Smooth muscle cell (in vitro differentiated cells): ENCODE measurements at regions not wholly inside any gene's neighbourhood (a gene's known extent, or its start where the extent isn't known, plus 50 kb on each side); places are given as distances from the start of the nearest gene placed in this dataset.
A peak's percentile ranks its signal among the peaks of the same experiment; 100 is the strongest.

Experiments
- DNase-seq: peaks from one replicate; lab custom pipeline; 2025; ENCODE audit not compliant: unreplicated experiment; lab: John Stamatoyannopoulos, UW
- H2AFZ ChIP-seq: fragments of 200-600 bp; sonication (generic); 2 replicates; pipeline ENCODE4 v1.6.0; 2016; ENCODE audit warnings: antibody characterized with exemption, low read depth, mild to moderate bottlenecking
- H3F3A ChIP-seq: fragments of 200-600 bp; sonication (generic); 2 replicates; pipeline ENCODE4 v1.6.0; 2017; ENCODE audit warnings: antibody characterized with exemption, low read depth
- H3K27ac ChIP-seq: fragments of 200-600 bp; sonication (generic); 2 replicates; pipeline ENCODE4 v1.5.1; 2016; ENCODE audit warnings: low read depth, mild to moderate bottlenecking
- H3K27me3 ChIP-seq: fragments of 200-600 bp; sonication (generic); 2 replicates; pipeline ENCODE4 v1.6.1; 2016; ENCODE audit warnings: low read depth, mild to moderate bottlenecking
- H3K36me3 ChIP-seq: fragments of 200-600 bp; sonication (generic); 2 replicates; pipeline ENCODE4 v1.5.1; 2016; ENCODE audit warnings: low read depth
- H3K4me1 ChIP-seq: fragments of 200-600 bp; sonication (generic); 2 replicates; pipeline ENCODE4 v1.5.1; 2016; ENCODE audit warnings: low read depth
- H3K4me2 ChIP-seq: fragments of 200-600 bp; sonication (generic); 2 replicates; pipeline ENCODE4 v1.6.0; 2016; ENCODE audit warnings: mild to moderate bottlenecking
- H3K4me3 ChIP-seq: fragments of 200-600 bp; sonication (generic); 2 replicates; pipeline ENCODE4 v1.5.1; 2016; ENCODE audit warnings: mild to moderate bottlenecking
- H3K79me2 ChIP-seq: fragments of 200-600 bp; sonication (generic); 2 replicates; pipeline ENCODE4 v1.6.0; 2016; ENCODE audit warnings: low read depth, mild to moderate bottlenecking
- H3K9ac ChIP-seq: fragments of 200-600 bp; sonication (generic); 2 replicates; pipeline ENCODE4 v1.6.0; 2016; ENCODE audit warnings: low read depth
- H3K9me3 ChIP-seq: fragments of 200-600 bp; sonication (generic); replicated peaks from 2 replicates; pipeline ENCODE4 v1.5.1; 2016; ENCODE audit warnings: low read depth
- H4K20me1 ChIP-seq: fragments of 200-600 bp; sonication (generic); 2 replicates; pipeline ENCODE4 v1.6.0; 2016; ENCODE audit warnings: low read depth
- CTCF ChIP-seq: fragments of 200-600 bp; sonication (generic); IDR thresholded peaks from 2 replicates; pipeline ENCODE4 v1.5.1; 2017; ENCODE audit warnings: borderline replicate concordance, mild to moderate bottlenecking, antibody characterized with exemption; ENCODE audit not compliant: insufficient read depth, poor library complexity, severe bottlenecking
- WGBS: methylation state at CpG from one replicate; pipeline ENCODE4 v1.1.7; 2016; ENCODE audit warnings: low lambda C conversion rate; 5-methylcytosine and 5-hydroxymethylcytosine counted together

DNA sequence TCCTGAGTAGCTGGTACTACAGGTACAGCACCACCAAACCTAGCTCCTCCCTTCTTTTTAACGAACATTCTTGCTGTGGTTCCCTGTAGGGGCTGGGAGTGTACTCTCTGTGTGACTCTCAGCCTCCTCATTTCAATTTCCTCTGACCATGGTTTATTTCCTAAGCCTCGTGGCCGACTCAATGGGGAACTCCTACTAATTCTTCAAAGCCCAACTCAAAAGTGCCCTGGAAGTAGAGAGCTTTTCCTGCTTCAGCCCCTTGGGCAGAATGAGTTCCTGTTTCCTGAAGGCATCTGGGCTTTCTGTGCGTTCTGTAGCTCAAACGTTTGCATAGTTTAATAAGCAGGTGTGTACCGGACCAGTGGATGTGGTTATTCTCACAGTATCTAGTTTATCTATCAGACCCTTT, 70.9 kb upstream of the ACOT11 start:
- H2AFZ ChIP-seq = no peak overlapping the region
- no peak for TF ChIP-seq CTCF
- H3K9ac ChIP-seq = no peak overlapping the region
- no peak overlapping the region for H3K27ac ChIP-seq
- H4K20me1 ChIP-seq = no peaks in the 10 kb centered on the region
- H3K4me3 ChIP-seq = no peak overlapping the region
- peaks cover 42% of the 10 kb centered on the region for H3K4me1 ChIP-seq
- no peaks in the 10 kb centered on the region for H3K9me3 ChIP-seq
- no peaks in the 10 kb centered on the region for H3K27me3 ChIP-seq
- no peaks in the 10 kb centered on the region for H3K36me3 ChIP-seq
- H3K4me2 ChIP-seq = no peak overlapping the region
- 50% methylated on average over 6 of the region's 6 CpGs for WGBS
- peaks cover 5% of the 10 kb centered on the region for H3F3A ChIP-seq
- DNase-seq = no peak
- H3K79me2 ChIP-seq = no peaks in the 10 kb centered on the region

- H2AFZ ChIP-seq = peak overlapping the region; percentile 25
- H3K27ac ChIP-seq = no peak overlapping the region
- peaks cover 42% of the 10 kb centered on the region for H3K4me1 ChIP-seq
- H3K9me3 ChIP-seq = no peaks in the 10 kb centered on the region
- H3K27me3 ChIP-seq = no peaks in the 10 kb centered on the region
- H3K9ac ChIP-seq = no peak overlapping the region
- no peaks in the 10 kb centered on the region for H4K20me1 ChIP-seq
- no peak overlapping the region for H3K4me3 ChIP-seq
- WGBS = 94% methylated on average over 4 of the region's 4 CpGs
- DNase-seq = no peak
- H3K4me2 ChIP-seq = no peak overlapping the region
- no peaks in the 10 kb centered on the region for H3K36me3 ChIP-seq
- TF ChIP-seq CTCF = no peak
- H3K79me2 ChIP-seq = no peaks in the 10 kb centered on the region
- peaks cover 5% of the 10 kb centered on the region for H3F3A ChIP-seq
These were observed 70.4 kb upstream of the SSBP3 start for GRCh38 chr1:54476530-54477109.

- 16% methylated on average over 5 of the region's 10 CpGs for whole genome bisulfite sequencing
These were observed 69.8 kb upstream of the SSBP3 start for GRCh38 chr1:54475946-54476516.

More at GRCh38 chr1:54475946-54476516, 69.8 kb upstream of the SSBP3 start:
- TF ChIP-seq CTCF = no peak
- Histone ChIP-seq H3K9me3 (no peaks in the 10 kb centered on the region), H3K4me2 (peak overlapping the region; percentile 86), H3K9ac (no peak overlapping the region), H3K4me3 (no peak overlapping the region), H3K27me3 (no peaks in the 10 kb centered on the region), H3F3A (peaks cover 5% of the 10 kb centered on the region), H3K79me2 (no peaks in the 10 kb centered on the region), H3K4me1 (peaks cover 42% of the 10 kb centered on the region), H3K36me3 (no peaks in the 10 kb centered on the region), H3K27ac (no peak overlapping the region), H4K20me1 (no peaks in the 10 kb centered on the region), H2AFZ (peak overlapping the region; percentile 86)
- no peak for DNase-seq
